ENCODE measurements at regions not wholly inside any gene's neighbourhood (a gene's known extent, or its start where the extent isn't known, plus 50 kb on each side); places are given as distances from the start of the nearest gene placed in this dataset.

DNA sequence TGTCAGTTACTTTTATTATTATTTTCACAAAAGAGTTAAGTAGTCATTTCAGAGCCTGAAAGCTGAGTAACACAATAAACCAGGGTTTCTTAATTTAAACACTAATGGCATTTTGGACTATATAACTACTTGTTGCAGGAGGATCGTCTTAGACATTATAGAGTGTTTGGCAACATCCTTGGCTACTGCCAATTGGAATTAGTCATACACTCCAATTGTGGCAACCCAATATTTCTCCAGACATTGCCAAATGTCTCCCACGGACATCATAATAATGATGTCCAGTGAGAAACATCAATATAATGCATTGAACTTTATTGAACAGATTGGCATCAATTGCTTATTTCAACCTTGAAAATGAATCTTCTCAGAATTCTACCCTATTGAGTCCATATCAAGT lies 441.9 kb upstream of the ADGRL4 start:
- TF ChIP-seq EZH2phosphoT487 (IDR thresholded peaks at IDR 0.05; ENCODE audit: insufficient read depth, low read depth) (no peak), EZH2 (IDR thresholded peaks at IDR 0.05; ENCODE audit: insufficient read depth, poor library complexity, severe bottlenecking) (no peak)

Measured in GM23248 (cell line).